ENCODE measurements at regions not wholly inside any gene's neighbourhood (a gene's known extent, or its start where the extent isn't known, plus 50 kb on each side); places are given as distances from the start of the nearest gene placed in this dataset.

GRCh38 chr6:113564371-113565171, 292.6 kb upstream of the MARCKS start:
- H2AFZ ChIP-seq (ENCODE audit: low read length), result no peak overlapping the region

DNA sequence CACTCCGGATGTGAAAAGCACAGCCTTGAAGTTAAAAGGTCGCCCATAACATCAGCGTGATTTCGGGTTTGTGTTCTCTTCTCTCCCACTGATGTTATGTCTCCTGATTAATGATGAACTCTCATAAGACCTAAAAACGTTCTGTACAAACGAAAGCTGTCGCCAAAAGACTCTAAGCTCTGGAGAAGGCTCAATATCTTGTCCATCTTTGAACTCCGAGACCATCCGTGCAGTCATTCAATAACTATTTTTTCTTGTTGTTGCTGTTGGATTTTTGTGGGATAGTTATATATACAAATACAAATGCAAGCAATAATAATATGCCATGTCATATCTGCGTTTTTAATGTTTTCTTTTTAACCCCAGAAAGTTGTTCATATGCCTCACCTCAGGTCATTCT, 291.8 kb upstream of the MARCKS start:
- H3K4me3 ChIP-seq (ENCODE audit: low read depth, low read length, poor library complexity, severe bottlenecking), result no peak overlapping the region
- H3K9me2 ChIP-seq (ENCODE audit: low read depth, low read length), result no peaks in the 10 kb centered on the region
- no peaks in the 10 kb centered on the region for H3K27me3 ChIP-seq (ENCODE audit: insufficient read depth, low read length)
- no peaks in the 10 kb centered on the region for H3K36me3 ChIP-seq (ENCODE audit: insufficient read depth, low read length)
- TF ChIP-seq EZH2 (IDR thresholded peaks at IDR 0.05; ENCODE audit: borderline replicate concordance, low read length), result no peak
- TF ChIP-seq, protein P1, sequence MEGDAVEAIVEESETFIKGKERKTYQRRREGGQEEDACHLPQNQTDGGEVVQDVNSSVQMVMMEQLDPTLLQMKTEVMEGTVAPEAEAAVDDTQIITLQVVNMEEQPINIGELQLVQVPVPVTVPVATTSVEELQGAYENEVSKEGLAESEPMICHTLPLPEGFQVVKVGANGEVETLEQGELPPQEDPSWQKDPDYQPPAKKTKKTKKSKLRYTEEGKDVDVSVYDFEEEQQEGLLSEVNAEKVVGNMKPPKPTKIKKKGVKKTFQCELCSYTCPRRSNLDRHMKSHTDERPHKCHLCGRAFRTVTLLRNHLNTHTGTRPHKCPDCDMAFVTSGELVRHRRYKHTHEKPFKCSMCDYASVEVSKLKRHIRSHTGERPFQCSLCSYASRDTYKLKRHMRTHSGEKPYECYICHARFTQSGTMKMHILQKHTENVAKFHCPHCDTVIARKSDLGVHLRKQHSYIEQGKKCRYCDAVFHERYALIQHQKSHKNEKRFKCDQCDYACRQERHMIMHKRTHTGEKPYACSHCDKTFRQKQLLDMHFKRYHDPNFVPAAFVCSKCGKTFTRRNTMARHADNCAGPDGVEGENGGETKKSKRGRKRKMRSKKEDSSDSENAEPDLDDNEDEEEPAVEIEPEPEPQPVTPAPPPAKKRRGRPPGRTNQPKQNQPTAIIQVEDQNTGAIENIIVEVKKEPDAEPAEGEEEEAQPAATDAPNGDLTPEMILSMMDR (IDR thresholded peaks at IDR 0.05; ENCODE audit: low read length), result no peak
- no peaks in the 10 kb centered on the region for H3K9me3 ChIP-seq (ENCODE audit: low read length)
- no peak overlapping the region for H2AFZ ChIP-seq (ENCODE audit: low read length)
- H3K27ac ChIP-seq (ENCODE audit: low read depth, low read length, poor library complexity, severe bottlenecking), result no peak overlapping the region
- H4K20me1 ChIP-seq (ENCODE audit: insufficient read depth, low read length), result no peaks in the 10 kb centered on the region
- H3K4me2 ChIP-seq (ENCODE audit: low read length), result peak overlapping the region; percentile 41; the same call in 1 of the 2 replicates
- H3F3A ChIP-seq (ENCODE audit: insufficient read depth, low read length), result no peaks in the 10 kb centered on the region
- no peaks in the 10 kb centered on the region for H3K79me2 ChIP-seq (ENCODE audit: insufficient read depth, low read length)
- H3K9ac ChIP-seq (ENCODE audit: low read length), result no peak overlapping the region
- peaks cover 12% of the 10 kb centered on the region for H3K4me1 ChIP-seq (ENCODE audit: insufficient read depth, low read length, severe bottlenecking)

More at GRCh38 chr6:113564371-113565171, 292.6 kb upstream of the MARCKS start:
- Histone ChIP-seq H3K4me3 (ENCODE audit: low read depth, low read length, poor library complexity, severe bottlenecking) (peak overlapping the region; percentile 36), H3F3A (ENCODE audit: insufficient read depth, low read length) (no peaks in the 10 kb centered on the region), H3K9ac (ENCODE audit: low read length) (no peak overlapping the region), H3K27ac (ENCODE audit: low read depth, low read length, poor library complexity, severe bottlenecking) (no peak overlapping the region), H3K36me3 (ENCODE audit: insufficient read depth, low read length) (no peaks in the 10 kb centered on the region), H3K4me1 (ENCODE audit: insufficient read depth, low read length, severe bottlenecking) (peaks cover 12% of the 10 kb centered on the region), H3K4me2 (ENCODE audit: low read length) (peak overlapping the region; percentile 41; the same call in 1 of the 2 replicates), H3K27me3 (ENCODE audit: insufficient read depth, low read length) (no peaks in the 10 kb centered on the region), H3K79me2 (ENCODE audit: insufficient read depth, low read length) (no peaks in the 10 kb centered on the region), H3K9me2 (ENCODE audit: low read depth, low read length) (no peaks in the 10 kb centered on the region), H4K20me1 (ENCODE audit: insufficient read depth, low read length) (no peaks in the 10 kb centered on the region), H3K9me3 (ENCODE audit: low read length) (no peaks in the 10 kb centered on the region)
- TF ChIP-seq, protein P1 (IDR thresholded peaks at IDR 0.05; ENCODE audit: low read length), result no peak
- no peak for TF ChIP-seq EZH2 (IDR thresholded peaks at IDR 0.05; ENCODE audit: borderline replicate concordance, low read length)

- no peak overlapping the region for H3K9ac ChIP-seq (ENCODE audit: low read length)
- no peaks in the 10 kb centered on the region for H4K20me1 ChIP-seq (ENCODE audit: insufficient read depth, low read length)
- H3K27me3 ChIP-seq (ENCODE audit: insufficient read depth, low read length), result no peaks in the 10 kb centered on the region
- H3K79me2 ChIP-seq (ENCODE audit: insufficient read depth, low read length), result no peaks in the 10 kb centered on the region
- no peak overlapping the region for H3K4me3 ChIP-seq (ENCODE audit: low read depth, low read length, poor library complexity, severe bottlenecking)
- H3F3A ChIP-seq (ENCODE audit: insufficient read depth, low read length), result no peaks in the 10 kb centered on the region
- no peak for TF ChIP-seq EZH2 (IDR thresholded peaks at IDR 0.05; ENCODE audit: borderline replicate concordance, low read length)
- TF ChIP-seq, protein P1 (IDR thresholded peaks at IDR 0.05; ENCODE audit: low read length), result no peak
- peaks cover 3% of the 10 kb centered on the region for H3K4me1 ChIP-seq (ENCODE audit: insufficient read depth, low read length, severe bottlenecking)
- no peaks in the 10 kb centered on the region for H3K9me2 ChIP-seq (ENCODE audit: low read depth, low read length)
- no peaks in the 10 kb centered on the region for H3K36me3 ChIP-seq (ENCODE audit: insufficient read depth, low read length)
- H3K27ac ChIP-seq (ENCODE audit: low read depth, low read length, poor library complexity, severe bottlenecking), result no peak overlapping the region
- H3K9me3 ChIP-seq (ENCODE audit: low read length), result no peaks in the 10 kb centered on the region
- H2AFZ ChIP-seq (ENCODE audit: low read length), result no peak overlapping the region
- no peak overlapping the region for H3K4me2 ChIP-seq (ENCODE audit: low read length)
Measured at GRCh38 chr6:113570161-113570560, 287.0 kb upstream of the MARCKS start.
